Lower leg skin (tissue), 3 donors: ENCODE measurements at regions not wholly inside any gene's neighbourhood (a gene's known extent, or its start where the extent isn't known, plus 50 kb on each side); places are given as distances from the start of the nearest gene placed in this dataset.

Source experiments
- POLR2A ChIP-seq, 2 donors: fragments of 450-650 bp; IDR thresholded peaks; one replicate each; pipeline ENCODE4 v1.6.1; 2016 to 2017; ENCODE audit warnings: antibody characterized with exemption in 2 of 2, mild to moderate bottlenecking in 1 of 2, moderate library complexity in 1 of 2
- TF ChIP-seq, protein P1 (sequence below), 3 donors: fragments of 450-650 bp; IDR thresholded peaks; one replicate each; pipeline ENCODE4 v1.5.1; 2016; ENCODE audit warnings: antibody characterized with exemption in 3 of 3, mild to moderate bottlenecking in 3 of 3, moderate library complexity in 2 of 3

DNA sequence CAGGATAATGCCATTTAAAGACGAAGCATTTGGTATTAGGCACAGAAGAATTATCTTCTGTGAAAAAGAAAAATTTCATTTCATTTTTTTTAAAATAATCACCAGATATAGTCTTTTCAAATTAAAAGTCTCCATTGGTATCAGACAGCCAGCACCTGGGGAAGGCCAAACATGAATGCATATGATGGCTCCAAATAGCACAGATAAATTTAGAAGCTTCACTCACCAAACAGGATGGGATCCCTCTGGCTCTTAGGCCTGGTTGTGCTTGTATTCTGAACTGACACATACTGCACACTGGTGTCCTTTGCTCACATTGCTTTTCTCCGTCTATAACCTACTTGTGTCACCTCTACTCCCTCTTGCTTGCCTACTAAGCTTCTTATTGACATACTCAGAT lies 169.5 kb upstream of the CHRM2 start:
- TF ChIP-seq, protein P1, sequence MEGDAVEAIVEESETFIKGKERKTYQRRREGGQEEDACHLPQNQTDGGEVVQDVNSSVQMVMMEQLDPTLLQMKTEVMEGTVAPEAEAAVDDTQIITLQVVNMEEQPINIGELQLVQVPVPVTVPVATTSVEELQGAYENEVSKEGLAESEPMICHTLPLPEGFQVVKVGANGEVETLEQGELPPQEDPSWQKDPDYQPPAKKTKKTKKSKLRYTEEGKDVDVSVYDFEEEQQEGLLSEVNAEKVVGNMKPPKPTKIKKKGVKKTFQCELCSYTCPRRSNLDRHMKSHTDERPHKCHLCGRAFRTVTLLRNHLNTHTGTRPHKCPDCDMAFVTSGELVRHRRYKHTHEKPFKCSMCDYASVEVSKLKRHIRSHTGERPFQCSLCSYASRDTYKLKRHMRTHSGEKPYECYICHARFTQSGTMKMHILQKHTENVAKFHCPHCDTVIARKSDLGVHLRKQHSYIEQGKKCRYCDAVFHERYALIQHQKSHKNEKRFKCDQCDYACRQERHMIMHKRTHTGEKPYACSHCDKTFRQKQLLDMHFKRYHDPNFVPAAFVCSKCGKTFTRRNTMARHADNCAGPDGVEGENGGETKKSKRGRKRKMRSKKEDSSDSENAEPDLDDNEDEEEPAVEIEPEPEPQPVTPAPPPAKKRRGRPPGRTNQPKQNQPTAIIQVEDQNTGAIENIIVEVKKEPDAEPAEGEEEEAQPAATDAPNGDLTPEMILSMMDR (IDR thresholded peaks at IDR 0.05): no peak
- no peak for TF ChIP-seq POLR2A (IDR thresholded peaks at IDR 0.05)
